KMS-11 (cell line): ENCODE measurements at regions not wholly inside any gene's neighbourhood (a gene's known extent, or its start where the extent isn't known, plus 50 kb on each side); places are given as distances from the start of the nearest gene placed in this dataset.

ENCODE experiments used
- H2AFZ ChIP-seq: fragments of 200-600 bp; sonication (generic); 2 replicates; pipeline ENCODE4 v1.6.1; 2016; ENCODE audit warnings: antibody characterized with exemption, mixed run types, low read depth
- H3K27ac ChIP-seq: fragments of 200-600 bp; sonication (generic); 2 replicates; pipeline ENCODE4 v1.6.1; 2016; ENCODE audit warnings: mild to moderate bottlenecking, mixed run types
- H3K27me3 ChIP-seq: fragments of 200-600 bp; sonication (generic); 2 replicates; pipeline ENCODE4 v1.6.1; 2017; ENCODE audit warnings: mild to moderate bottlenecking, low read depth, mixed run types, moderate library complexity; ENCODE audit not compliant: insufficient read depth
- H3K36me3 ChIP-seq: fragments of 200-600 bp; sonication (generic); 2 replicates; pipeline ENCODE4 v1.6.1; 2017; ENCODE audit warnings: mild to moderate bottlenecking, mixed run types; ENCODE audit not compliant: insufficient read depth
- H3K4me1 ChIP-seq: fragments of 200-600 bp; sonication (generic); 2 replicates; pipeline ENCODE4 v1.6.1; 2016; ENCODE audit warnings: mild to moderate bottlenecking, low read depth, mixed run types; ENCODE audit not compliant: poor library complexity, severe bottlenecking
- H3K4me2 ChIP-seq: fragments of 200-600 bp; sonication (generic); 2 replicates; pipeline ENCODE4 v1.7.0; 2016; ENCODE audit warnings: mild to moderate bottlenecking, mixed run types
- H3K4me3 ChIP-seq: fragments of 200-600 bp; sonication (generic); IDR thresholded peaks from 2 replicates; pipeline ENCODE4 v1.6.1; 2017; ENCODE audit warnings: low read depth, low read length, mixed read lengths; ENCODE audit not compliant: insufficient read depth
- H3K79me2 ChIP-seq: fragments of 200-600 bp; sonication (generic); 2 replicates; pipeline ENCODE4 v1.6.1; 2016; ENCODE audit warnings: low read depth, mixed run types; ENCODE audit not compliant: insufficient read depth
- H3K9ac ChIP-seq: fragments of 200-600 bp; sonication (generic); 2 replicates; pipeline ENCODE4 v1.6.1; 2016; ENCODE audit warnings: mild to moderate bottlenecking, mixed run types
- H4K20me1 ChIP-seq: fragments of 200-600 bp; sonication (generic); 2 replicates; pipeline ENCODE4 v1.6.1; 2016; ENCODE audit warnings: mild to moderate bottlenecking, mixed run types; ENCODE audit not compliant: insufficient read depth
- TF ChIP-seq, protein P1 (sequence below): fragments of 200-600 bp; sonication (generic); conservative IDR thresholded peaks from 2 replicates; pipeline ENCODE4 v1.6.1; 2017; ENCODE audit warnings: low read depth, mild to moderate bottlenecking, antibody characterized with exemption, low read length, moderate library complexity, mixed read lengths

DNA sequence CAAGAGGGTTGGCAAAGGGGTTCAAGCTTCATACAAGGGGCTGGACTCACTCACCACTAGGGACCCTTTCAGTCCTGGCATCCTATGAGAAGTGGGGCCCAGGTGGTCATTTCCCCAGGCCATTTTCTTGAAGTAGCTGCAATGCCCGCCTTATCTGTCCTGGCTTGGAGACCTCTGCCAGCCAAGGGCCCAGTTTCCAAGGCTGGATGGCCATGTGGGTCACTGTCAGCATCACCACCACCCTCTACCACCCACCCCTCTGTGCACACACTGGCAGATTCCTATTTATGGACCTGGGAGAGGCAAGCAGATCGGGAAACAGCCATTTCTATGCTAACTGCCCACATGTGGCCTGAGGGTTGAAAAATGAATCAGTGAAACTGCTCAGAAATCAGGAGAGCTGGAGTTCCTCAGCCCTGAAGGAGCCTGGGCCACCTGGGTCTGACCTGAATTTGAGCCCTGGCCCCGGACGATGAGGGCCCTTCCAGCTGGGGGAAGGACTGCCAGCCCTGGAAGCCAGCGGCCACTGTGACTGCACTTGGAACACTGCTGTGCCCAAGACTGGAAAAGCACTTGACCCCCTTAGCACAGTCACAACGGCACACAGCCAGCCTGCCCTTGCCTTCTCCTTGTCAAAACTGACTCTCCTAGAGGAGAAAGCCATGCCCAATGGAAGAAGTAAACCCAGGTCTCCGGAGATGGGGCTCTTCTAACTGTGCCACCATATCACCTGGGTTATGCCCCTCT lies 442.2 kb downstream of the BUD13 start:
- Histone ChIP-seq H4K20me1 (no peaks in the 10 kb centered on the region), H3K27ac (no peak overlapping the region), H3K9ac (no peak overlapping the region), H3K4me2 (no peak overlapping the region), H3K4me1 (no peaks in the 10 kb centered on the region), H2AFZ (no peak overlapping the region), H3K4me3 (no peak overlapping the region), H3K36me3 (no peaks in the 10 kb centered on the region), H3K27me3 (no peaks in the 10 kb centered on the region), H3K79me2 (no peaks in the 10 kb centered on the region)
- TF ChIP-seq, protein P1, sequence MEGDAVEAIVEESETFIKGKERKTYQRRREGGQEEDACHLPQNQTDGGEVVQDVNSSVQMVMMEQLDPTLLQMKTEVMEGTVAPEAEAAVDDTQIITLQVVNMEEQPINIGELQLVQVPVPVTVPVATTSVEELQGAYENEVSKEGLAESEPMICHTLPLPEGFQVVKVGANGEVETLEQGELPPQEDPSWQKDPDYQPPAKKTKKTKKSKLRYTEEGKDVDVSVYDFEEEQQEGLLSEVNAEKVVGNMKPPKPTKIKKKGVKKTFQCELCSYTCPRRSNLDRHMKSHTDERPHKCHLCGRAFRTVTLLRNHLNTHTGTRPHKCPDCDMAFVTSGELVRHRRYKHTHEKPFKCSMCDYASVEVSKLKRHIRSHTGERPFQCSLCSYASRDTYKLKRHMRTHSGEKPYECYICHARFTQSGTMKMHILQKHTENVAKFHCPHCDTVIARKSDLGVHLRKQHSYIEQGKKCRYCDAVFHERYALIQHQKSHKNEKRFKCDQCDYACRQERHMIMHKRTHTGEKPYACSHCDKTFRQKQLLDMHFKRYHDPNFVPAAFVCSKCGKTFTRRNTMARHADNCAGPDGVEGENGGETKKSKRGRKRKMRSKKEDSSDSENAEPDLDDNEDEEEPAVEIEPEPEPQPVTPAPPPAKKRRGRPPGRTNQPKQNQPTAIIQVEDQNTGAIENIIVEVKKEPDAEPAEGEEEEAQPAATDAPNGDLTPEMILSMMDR, result no peak

DNA sequence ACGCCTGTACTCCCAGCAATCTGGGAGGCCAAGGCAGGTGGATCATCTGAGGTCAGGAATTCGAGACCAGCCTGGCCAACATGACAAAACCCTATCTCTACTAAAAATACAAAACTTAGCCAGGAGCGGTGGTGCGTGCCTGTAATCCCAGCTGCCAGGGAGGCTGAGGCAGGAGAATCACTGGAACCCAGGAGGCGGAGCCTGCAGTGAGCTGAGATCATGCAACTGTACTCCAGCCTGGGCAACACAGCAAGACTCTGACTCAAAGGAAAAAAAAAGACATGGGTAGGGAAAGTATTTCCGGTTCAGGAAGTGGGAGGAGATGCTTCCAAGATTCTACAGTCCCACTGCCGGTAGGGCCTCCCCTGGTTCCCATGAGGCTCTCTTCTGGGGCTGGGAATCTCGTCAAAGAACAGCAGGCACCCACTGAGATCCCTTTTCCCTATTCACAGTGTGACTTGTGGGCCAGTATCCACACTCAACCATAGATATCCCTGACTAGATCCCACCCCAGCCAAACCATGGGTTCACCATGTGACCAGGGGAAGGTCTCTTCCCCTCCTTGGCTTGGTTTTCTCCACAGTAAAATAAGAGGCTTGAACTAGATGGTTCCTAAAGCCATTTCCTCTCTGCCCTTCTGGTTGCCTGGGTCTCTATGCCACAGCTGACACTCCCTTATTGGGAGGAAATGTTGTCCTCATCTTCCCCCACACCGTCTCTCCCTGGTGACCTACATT lies 443.3 kb downstream of the BUD13 start:
- Histone ChIP-seq H4K20me1 (no peaks in the 10 kb centered on the region), H3K4me2 (no peak overlapping the region), H3K4me1 (no peaks in the 10 kb centered on the region), H3K9ac (no peak overlapping the region), H3K27ac (no peak overlapping the region), H2AFZ (no peak overlapping the region), H3K79me2 (no peaks in the 10 kb centered on the region), H3K4me3 (no peak overlapping the region), H3K27me3 (no peaks in the 10 kb centered on the region), H3K36me3 (no peaks in the 10 kb centered on the region)
- TF ChIP-seq, protein P1, result no peak

DNA sequence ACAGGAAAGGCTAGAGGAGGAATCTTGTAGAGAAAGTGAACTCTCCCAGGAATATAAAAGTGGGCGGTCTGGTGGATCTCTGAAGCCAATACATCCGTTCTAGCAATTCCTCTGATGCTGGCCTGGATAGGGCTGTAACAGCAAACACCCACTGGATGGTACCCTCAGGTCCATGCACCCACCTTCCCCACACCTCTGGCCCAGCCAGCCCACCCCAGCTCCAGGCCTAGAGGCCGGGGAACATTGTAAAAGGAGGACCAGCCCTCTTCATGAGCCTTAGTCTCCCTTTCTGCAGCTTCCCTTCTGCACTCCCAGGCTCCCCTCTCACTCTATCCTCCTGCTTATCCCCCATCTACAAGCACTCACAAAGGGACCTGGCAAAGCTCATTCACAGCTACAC lies 443.9 kb downstream of the BUD13 start:
- Histone ChIP-seq H3K27me3 (no peaks in the 10 kb centered on the region), H2AFZ (no peak overlapping the region), H3K4me3 (no peak overlapping the region), H3K36me3 (no peaks in the 10 kb centered on the region), H3K4me1 (no peaks in the 10 kb centered on the region), H3K79me2 (no peaks in the 10 kb centered on the region), H3K9ac (no peak overlapping the region), H3K4me2 (no peak overlapping the region), H4K20me1 (no peaks in the 10 kb centered on the region), H3K27ac (no peak overlapping the region)
- TF ChIP-seq, protein P1, result no peak

DNA sequence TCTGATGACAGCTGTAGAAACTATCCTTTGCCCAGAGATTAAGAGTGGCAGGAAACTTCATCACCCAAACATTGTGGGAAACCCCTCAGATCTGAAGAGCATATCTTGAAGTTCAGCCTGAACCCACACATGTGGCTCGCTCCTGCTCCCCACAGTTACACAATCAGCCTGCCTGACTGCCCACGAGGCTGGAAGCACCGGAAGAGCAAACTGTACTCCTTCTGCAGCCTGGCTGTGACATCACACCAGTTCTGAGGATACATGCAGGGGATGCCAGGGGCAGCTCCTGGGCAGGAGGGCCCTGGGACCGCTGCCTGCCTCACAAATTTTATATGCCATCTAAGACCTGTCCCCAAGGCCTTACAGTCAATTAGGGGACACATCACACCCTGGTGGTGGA lies 444.4 kb downstream of the BUD13 start:
- Histone ChIP-seq H3K4me3 (no peak overlapping the region), H3K27me3 (no peaks in the 10 kb centered on the region), H3K4me1 (no peaks in the 10 kb centered on the region), H4K20me1 (no peaks in the 10 kb centered on the region), H3K4me2 (no peak overlapping the region), H3K79me2 (no peaks in the 10 kb centered on the region), H3K36me3 (no peaks in the 10 kb centered on the region), H3K9ac (no peak overlapping the region), H2AFZ (no peak overlapping the region), H3K27ac (no peak overlapping the region)
- TF ChIP-seq, protein P1, result no peak
